ENCODE measurements at regions not wholly inside any gene's neighbourhood (a gene's known extent, or its start where the extent isn't known, plus 50 kb on each side); places are given as distances from the start of the nearest gene placed in this dataset.

GRCh38 chr2:54360055-54360792 is 95.9 kb upstream of the SPTBN1 start:
- DNase-seq, result peak; percentile 34

DNA sequence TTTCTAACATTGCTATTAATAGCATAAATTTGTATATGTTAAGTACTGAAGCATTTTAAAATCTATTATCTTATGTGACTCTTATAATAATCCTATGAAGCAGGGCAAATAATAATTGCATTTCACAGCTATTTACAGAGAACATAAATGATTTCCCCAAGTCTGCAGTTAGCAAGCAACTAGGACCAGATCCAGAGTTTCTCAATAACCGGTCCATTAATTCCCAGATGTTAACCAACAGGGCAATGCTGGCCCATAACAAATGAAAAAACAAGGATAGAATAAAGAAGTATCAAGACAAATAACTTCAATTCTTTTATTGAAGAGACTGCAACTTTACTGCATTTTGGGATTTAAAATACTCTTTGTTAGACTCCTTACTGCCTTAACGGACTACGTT is 91.7 kb upstream of the SPTBN1 start:
- no peak for DNase-seq

DNA sequence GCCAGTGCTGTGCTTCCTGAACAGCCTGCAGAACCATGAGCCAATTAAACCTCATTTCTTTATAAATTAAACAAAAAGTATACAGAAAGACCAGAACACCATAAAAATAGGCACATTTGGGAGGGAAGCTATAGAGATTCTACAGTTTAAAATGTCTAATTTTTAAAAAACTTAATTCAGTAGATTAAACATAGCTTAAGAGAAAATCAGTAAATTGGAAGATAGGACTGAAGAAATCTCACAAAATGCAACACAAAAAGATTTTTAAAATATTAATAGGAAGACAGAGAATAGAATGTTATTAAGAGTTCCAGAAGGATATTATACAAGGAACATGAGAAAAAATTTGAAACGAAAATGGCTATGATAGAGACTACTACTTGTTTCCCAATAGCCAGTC is 90.5 kb upstream of the SPTBN1 start:
- DNase-seq, result no peak

DNA sequence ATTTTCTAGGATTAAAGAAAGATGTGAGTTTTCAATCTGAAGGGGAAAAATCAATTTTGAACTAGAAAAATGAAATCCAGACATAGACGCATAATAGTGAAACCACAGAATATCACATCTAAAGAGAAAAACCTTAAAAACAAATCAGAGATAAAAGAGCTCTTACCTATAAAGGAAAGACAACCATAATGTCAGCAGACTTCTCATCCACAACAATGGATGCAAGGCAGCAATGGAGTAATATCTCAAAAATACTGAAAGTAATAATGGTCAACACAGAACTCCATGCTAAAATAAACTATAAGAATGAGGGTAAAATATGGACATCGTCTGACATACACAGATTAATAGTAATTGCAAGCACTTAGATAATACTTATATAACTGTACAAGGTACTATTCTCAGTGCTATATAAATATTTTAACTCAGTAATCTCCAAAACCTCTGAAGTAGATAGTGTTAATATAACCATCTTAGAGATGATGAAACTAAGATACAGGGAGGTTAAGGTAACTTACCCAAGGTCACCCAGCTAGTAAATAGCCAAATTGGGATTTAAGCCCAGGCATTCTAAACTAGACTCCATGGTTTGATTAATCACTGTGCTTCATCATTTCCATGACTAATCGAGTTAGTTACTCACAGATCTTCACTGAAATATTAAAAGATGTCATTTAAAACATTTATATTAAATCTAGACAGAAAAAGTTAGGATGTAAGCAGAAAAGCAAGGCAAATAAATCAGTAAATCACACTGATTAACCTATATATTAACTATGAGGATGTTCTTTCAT is 89.4 kb upstream of the SPTBN1 start:
- no peak for DNase-seq

- no peak for DNase-seq
These were observed 85.6 kb upstream of the SPTBN1 start for GRCh38 chr2:54370405-54371104.

GRCh38 chr2:54371460-54372065 is 84.6 kb upstream of the SPTBN1 start:
- DNase-seq, result no peak

DNA sequence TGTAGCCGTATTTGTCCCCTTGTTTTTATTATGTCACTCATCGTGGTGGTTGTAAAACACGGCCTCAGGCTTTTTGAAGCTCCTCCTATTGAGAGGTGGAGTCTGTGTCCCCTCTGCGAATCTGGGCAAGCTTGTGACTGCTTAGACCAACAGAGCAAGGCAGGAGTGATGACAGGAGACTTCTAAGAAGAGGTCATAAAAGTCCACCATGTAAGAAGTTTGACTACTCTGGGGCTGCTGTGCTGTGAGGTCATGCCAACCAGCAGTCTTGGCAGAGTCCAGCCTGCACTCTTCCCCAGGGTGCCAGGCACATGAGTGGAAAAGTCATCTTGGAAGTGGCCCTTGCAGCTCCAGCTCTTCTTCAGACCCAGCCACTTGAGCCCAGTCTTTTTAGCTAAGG is 83.8 kb upstream of the SPTBN1 start:
- DNase-seq, result no peak

DNA sequence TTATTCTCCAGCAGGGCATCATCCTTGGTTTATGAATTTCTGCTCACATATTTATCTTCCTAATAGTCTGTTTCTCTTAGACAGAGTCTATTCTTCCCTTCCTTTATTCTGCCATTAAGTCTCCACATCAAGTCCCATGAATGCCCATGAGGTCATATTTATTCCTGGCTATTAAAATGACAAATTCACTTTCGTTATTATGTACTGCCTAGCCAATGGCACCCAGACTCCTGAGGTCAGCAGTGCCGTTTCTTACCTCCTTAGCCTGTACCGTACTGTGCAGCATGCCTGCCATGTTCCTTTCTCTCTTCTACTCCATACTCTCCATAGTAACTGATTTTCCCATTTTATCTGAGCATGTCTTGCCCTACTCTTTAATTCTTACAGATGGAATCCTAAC is 82.3 kb upstream of the SPTBN1 start:
- no peak for DNase-seq

GRCh38 chr2:54374591-54375364 is 81.3 kb upstream of the SPTBN1 start:
- DNase-seq, result no peak

DNA sequence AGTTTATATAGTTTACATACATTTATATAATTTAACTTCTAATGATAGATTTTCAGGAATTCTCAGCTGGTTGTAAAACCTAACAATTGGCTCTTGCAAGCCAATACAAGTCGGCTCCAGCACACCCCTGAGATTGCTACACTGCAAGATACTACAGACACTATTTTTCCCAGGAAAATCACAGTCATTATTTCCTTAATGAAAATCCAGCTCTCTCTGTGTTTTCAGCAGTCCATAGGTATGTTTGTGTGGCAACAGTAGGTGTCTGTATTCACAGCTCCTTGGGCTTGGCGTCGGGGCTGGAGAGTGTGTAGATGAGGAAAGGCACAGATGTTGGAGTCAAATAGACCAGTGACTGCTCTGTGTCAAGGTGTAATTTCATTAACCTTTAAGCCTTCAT is 78.7 kb upstream of the SPTBN1 start:
- DNase-seq, result no peak

GRCh38 chr2:54377901-54378493 is 78.1 kb upstream of the SPTBN1 start:
- no peak for DNase-seq

- DNase-seq, result no peak
These were observed 75.5 kb upstream of the SPTBN1 start for GRCh38 chr2:54380670-54381069.

DNA sequence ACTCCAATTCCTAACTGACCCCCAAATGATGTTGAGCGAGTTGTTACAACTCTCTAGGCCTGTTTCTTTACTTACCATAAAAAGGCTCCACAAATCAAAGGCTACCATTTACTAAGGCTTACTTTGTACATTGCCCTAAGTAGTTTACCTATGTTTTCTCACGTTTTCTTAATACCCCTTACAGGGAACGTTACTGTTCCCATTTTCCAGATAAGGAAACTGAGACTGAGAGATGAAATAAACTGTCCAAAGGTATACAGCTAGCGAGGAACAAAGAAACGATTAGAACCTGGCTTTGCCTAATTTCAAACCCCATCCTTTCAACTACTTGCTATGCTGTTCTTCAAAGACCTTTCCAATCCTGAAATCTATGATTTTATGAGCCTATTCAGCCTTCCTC is 74.8 kb upstream of the SPTBN1 start:
- no peak for DNase-seq

GRCh38 chr2:54382601-54383000 is 73.5 kb upstream of the SPTBN1 start:
- no peak for DNase-seq

DNA sequence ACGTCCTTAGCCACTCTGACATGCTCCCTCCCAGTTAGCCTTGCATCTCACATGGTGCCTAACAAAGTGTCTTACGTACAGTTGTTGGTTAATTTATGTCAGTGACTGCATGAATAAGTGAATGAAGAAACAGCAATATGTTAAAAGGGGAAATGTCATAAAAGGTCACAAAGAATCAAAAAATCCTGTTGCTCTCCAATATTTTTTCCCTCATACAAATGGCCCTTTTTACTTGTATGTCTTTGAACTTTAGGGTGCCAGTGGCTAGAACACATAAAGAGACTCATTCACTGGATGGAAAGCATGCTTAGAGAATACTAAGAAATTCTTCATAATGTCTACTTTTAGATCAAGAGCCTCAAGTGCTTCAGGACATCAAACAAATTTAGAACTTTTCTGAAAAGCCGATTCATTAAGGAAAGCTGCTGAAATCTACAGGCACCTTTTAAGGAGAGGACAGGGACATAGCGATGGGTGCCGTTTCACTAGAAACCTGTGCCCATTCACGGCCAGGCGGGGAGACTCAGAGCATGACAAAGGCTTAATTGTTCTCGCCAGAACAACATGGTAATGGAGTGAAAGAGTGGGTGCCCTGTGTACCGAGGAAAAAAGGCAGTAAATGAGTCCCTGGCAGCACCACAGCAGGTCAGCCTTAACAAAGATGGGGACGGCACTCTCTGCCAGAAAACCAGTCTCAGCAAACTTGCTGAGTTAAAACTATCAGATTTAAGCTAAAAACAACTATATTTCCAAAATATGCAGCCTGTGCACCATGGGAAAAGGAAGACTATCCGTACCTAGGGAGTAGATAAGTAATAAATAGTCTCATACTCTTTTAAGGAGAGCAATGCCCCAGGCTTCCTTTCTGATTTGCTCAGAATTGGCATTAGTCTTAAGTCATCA is 71.6 kb upstream of the SPTBN1 start:
- DNase-seq, result no peak

- DNase-seq, result no peak
These were observed 70.9 kb upstream of the SPTBN1 start for GRCh38 chr2:54385271-54385670.

DNA sequence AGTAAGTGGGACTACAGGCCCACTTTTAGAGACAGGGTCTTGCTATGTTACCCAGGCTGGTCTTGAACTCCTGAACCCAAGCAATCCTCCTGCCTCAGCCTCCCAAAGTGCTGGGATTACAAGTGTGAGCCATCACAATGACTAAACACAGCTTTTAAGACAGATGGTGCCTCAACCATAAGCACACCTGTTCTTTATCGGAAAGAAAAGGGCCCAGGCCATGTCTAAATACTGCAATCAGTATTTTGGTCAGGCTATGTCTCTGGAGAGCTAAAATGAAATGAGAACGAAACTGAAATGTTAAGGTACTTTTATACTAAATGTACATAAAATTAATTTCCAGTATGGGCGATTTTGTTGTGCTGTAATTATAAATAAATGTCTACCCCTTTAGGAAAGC is 69.5 kb upstream of the SPTBN1 start:
- DNase-seq, result no peak

DNA sequence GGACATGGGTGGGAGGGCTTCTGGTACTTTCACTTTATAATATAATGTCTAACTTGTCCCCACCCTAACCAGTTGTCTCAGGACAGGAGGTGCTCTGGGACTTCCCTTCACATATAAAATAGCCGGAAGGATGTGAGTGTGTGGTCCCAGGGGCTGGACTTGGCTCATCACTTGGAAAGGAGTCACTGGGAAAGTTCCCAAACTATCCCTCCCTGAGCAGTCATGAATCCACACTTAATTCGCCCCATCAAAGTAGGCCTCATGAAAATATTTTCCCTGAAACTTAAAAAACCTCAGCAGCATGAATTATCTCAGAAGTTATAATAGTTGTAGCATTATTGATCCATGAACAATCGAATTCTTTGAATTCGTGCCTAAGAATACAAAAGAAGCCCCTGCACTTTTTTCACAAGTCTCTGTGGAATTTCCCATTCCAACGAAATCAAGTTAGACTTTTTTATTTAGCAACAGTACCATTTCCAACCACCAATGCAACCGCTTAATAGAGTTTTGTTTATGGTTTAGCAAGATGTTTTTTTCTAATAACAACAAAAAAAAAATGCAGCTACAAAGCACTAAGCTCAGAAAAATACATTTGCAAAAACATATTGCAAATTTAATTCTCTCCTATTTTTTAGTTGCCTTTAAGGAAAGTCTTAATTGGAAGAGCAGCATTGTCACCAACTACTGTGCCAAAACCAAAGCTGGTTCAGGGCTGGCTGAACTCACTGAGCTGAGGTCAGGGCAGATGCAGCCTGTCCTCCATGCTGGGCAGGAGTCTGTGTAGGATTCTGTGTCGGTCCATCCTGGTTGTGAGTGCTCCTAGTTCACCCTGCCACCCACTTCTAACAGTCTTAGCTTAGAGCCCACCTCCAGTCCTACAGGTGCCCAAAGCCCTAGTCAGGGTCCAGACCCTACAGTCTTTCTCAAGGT is 68.8 kb upstream of the SPTBN1 start:
- DNase-seq, result no peak

GRCh38 chr2:54388076-54388475 is 68.1 kb upstream of the SPTBN1 start:
- no peak for DNase-seq

All from renal pelvis (tissue), 1 donor.